Astrocyte (in vitro differentiated cells and primary cell): ENCODE measurements at regions not wholly inside any gene's neighbourhood (a gene's known extent, or its start where the extent isn't known, plus 50 kb on each side); places are given as distances from the start of the nearest gene placed in this dataset.

Experiments used
- CTCF ChIP-seq: IDR thresholded peaks from 2 replicates; pipeline ENCODE4 v1.5.1; 2011; ENCODE audit warnings: low read depth, mild to moderate bottlenecking, inconsistent platforms, low read length, moderate library complexity; ENCODE audit not compliant: insufficient read depth
- EZH2 ChIP-seq: IDR thresholded peaks from 2 replicates; pipeline ENCODE4 v1.6.1; 2012; ENCODE audit warnings: mild to moderate bottlenecking, low read length, inconsistent platforms; ENCODE audit not compliant: insufficient read depth

GRCh38 chr20:52303281-52303950, 111.8 kb upstream of the ZFP64 start:
- TF ChIP-seq CTCF (no peak), EZH2 (no peak)
